Cardiac fibroblast (primary cell): ENCODE measurements at regions not wholly inside any gene's neighbourhood (a gene's known extent, or its start where the extent isn't known, plus 50 kb on each side); places are given as distances from the start of the nearest gene placed in this dataset.
"Not testable (repeated sequence)": the region's sequence is repeated elsewhere in the genome, so short reads cannot be mapped to it uniquely, and the experiment has no call there.

ENCODE experiments used
- DNase-seq, 2 donors: peaks; one replicate each; pipeline versions ENCODE4 v3.0.0 to v3.0.0-alpha.2; 2010; ENCODE audit warnings: low read depth in 2 of 2
- H3K4me3 ChIP-seq, 2 donors: replicated peaks in 1 of 2; 1 replicate in 1 of 2; 2 replicates in 1 of 2; pipeline ENCODE4 v1.5.1; 2011; ENCODE audit warnings: low read depth in 2 of 2, low read length in 2 of 2, mild to moderate bottlenecking in 2 of 2, moderate library complexity in 1 of 2
- TF ChIP-seq, protein P1 (sequence below): IDR thresholded peaks from one replicate; pipeline ENCODE4 v1.5.1; 2011; ENCODE audit warnings: low read depth, mild to moderate bottlenecking, low read length, inconsistent platforms

DNA sequence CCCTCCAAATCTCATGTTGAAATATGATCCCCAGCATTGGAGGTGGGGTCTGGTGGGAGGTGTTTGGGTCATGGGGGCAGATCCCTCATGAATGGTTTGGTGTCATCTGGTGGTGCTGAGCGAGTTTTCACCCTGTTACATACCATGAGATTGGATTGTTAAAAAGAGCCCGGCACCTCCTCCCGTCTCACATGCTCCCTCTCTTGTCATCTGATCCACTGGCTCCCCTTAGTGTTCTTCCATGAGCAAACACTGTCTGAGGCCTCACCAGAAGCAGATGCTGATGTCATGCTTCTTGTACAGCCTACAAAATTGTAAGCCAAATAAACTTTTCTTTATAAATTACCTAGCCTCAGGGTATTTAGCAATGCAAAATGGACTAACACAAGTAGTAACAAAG is 405.0 kb upstream of the SLC39A10 start:
- no peak for DNase-seq
- TF ChIP-seq, protein P1, sequence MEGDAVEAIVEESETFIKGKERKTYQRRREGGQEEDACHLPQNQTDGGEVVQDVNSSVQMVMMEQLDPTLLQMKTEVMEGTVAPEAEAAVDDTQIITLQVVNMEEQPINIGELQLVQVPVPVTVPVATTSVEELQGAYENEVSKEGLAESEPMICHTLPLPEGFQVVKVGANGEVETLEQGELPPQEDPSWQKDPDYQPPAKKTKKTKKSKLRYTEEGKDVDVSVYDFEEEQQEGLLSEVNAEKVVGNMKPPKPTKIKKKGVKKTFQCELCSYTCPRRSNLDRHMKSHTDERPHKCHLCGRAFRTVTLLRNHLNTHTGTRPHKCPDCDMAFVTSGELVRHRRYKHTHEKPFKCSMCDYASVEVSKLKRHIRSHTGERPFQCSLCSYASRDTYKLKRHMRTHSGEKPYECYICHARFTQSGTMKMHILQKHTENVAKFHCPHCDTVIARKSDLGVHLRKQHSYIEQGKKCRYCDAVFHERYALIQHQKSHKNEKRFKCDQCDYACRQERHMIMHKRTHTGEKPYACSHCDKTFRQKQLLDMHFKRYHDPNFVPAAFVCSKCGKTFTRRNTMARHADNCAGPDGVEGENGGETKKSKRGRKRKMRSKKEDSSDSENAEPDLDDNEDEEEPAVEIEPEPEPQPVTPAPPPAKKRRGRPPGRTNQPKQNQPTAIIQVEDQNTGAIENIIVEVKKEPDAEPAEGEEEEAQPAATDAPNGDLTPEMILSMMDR: no peak
- H3K4me3 ChIP-seq: no peak overlapping the region

DNA sequence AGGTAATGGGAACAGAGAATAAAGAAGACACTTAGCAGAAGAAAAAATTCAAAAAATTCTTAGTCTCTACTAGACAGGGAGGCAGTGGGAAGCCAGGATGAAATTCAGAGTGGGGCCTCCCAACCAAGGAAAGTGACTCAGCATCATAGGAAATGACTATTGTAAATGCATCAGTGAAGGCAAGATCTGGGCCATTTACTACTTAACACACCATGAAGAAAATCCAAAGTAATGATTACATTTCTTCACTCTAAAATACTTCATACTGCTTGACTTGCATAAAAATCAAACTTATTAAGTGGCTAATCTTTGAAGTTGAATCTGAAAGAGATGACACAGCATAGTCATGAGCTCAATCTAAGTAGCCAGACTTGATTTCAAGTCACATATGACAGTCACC is 405.8 kb upstream of the SLC39A10 start:
- DNase-seq: peak in 1 of 2 donors; percentile 22
- no peak overlapping the region for H3K4me3 ChIP-seq
- TF ChIP-seq, protein P1: no peak

DNA sequence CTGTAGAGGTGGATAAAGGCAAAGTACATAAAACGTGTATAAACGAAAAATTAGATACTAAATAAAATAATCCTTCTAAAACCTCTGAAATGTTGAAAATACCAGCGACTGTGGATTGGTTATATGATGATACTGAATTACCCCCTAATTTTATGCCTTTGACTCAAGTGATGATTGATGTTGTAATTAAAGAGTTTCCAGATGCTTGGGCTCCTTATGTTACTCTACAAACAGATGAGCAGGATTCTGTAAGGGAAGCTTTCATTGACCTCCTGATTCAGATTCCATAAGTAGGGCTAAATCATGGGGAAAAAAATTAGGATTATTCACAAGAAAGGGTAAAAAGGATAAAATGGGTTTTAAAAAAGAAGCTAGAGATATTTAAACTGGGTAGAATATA is 418.2 kb upstream of the SLC39A10 start:
- DNase-seq: no peak
- no peak overlapping the region for H3K4me3 ChIP-seq
- TF ChIP-seq, protein P1: no peak

DNA sequence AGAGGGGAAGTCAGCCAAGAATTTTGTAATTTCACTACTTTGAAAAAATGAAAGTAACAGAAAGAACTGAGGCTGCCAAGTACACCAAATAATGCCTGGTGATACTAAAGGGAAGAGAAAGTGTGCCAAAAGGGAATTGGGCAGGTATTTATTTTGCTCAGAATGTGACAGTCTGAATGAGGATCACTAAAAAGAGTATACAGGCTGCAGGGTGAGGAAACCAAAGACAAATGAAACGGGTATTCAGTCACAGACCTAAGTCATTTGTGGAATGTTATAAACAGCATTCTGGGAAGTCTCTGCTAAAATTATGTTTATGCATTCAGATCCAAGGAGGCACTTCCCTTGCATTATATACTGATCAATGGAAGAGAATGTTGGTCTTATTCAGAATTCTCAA is 418.6 kb upstream of the SLC39A10 start:
- H3K4me3 ChIP-seq: no peak overlapping the region
- TF ChIP-seq, protein P1: no peak
- DNase-seq: no peak

DNA sequence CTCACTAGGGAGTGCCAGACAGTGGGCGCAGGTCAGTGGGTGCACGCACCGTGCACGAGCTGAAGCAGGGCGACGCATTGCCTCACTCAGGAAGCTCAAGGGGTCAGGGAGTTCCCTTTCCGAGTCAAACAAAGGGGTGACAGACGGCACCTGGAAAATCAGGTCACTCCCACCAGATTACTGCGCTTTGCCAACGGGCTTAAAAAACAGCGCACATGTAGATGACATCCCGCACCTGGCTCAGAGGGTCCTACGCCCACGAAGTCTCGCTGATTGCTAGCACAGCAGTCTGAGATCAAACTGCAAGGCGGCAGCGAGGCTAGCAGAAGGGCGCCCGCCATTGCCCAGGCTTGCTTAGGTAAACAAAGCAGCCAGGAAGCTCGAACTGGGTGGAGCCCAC is 428.5 kb upstream of the SLC39A10 start:
- H3K4me3 ChIP-seq, DNase-seq: not testable (repeated sequence)

DNA sequence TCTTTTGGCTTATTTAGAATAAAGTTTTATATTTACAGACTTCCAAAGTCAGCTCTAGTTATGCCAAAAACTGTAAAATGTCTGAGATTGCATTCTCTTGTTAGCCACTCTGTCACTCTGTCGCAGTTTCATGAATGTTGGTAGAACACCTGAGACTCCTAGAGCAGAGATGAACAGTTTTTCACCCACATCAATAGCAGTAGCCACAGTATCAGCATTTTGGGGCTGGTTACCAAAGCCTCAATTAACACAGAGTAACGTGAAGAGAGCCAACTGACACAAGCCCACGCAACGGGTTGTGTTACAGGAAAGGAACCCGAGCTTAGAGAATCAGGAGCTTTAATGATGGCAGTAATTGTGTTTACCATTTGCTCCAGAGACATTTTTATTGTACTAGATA is 443.0 kb upstream of the SLC39A10 start:
- no peak for DNase-seq
- no peak overlapping the region for H3K4me3 ChIP-seq
- TF ChIP-seq, protein P1: no peak

DNA sequence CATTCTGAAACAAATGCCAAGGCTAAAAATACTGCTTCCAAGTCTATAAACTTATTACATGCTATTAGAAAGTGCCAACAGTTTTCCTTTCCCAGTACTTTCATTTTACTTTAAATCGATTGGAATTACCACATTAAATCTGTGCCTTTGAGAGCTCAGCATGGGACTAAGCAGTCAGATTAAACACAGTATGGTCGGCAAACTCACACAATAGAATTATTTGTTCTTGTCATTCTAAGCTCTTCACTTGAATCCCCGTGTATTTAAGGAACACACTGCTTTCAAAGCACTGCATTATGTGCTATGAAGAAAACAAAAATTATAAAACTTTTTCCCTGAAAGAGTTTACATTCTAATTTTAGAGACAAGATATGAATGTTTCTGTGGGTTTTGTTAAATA is 444.4 kb upstream of the SLC39A10 start:
- no peak for DNase-seq
- TF ChIP-seq, protein P1: no peak
- H3K4me3 ChIP-seq: no peak overlapping the region
